GM12878 (cell line): ENCODE measurements at regions not wholly inside any gene's neighbourhood (a gene's known extent, or its start where the extent isn't known, plus 50 kb on each side); places are given as distances from the start of the nearest gene placed in this dataset.

Experiments used
- ATF2 ChIP-seq: IDR thresholded peaks from 2 replicates; pipeline ENCODE4 v1.6.1; 2012; ENCODE audit warnings: low read length, inconsistent platforms
- BACH1 ChIP-seq: fragments of 450-650 bp; IDR thresholded peaks from 2 replicates; pipeline ENCODE4 v1.6.1; 2017; ENCODE audit warnings: mild to moderate bottlenecking, borderline replicate concordance
- CREB1 ChIP-seq: IDR thresholded peaks from 2 replicates; pipeline ENCODE4 v1.6.1; 2012; ENCODE audit warnings: low read depth, mild to moderate bottlenecking, inconsistent platforms
- E2F4 ChIP-seq: IDR thresholded peaks from 2 replicates; pipeline ENCODE4 v1.6.1; 2012; ENCODE audit warnings: low read depth, low read length, improper control_type of control experiment
- EGR1 ChIP-seq, 2 experiments: IDR thresholded peaks; 1 replicate in 1 of 2; 2 replicates in 1 of 2; pipeline ENCODE4 v1.6.1; 2011 to 2012; ENCODE audit warnings: low read depth in 2 of 2, low read length in 2 of 2, borderline replicate concordance in 1 of 2, mild to moderate bottlenecking in 1 of 2, moderate library complexity in 1 of 2
- HDAC2 ChIP-seq: fragments of 200-600 bp; sonication (generic); IDR thresholded peaks from 2 replicates; pipeline ENCODE4 v1.6.1; 2017
- JUNB ChIP-seq: IDR thresholded peaks from 2 replicates; pipeline ENCODE4 v1.6.1; 2016; ENCODE audit warnings: antibody characterized with exemption, mild to moderate bottlenecking
- JUND ChIP-seq: IDR thresholded peaks from 2 replicates; pipeline ENCODE4 v1.6.1; 2012; ENCODE audit warnings: low read depth, mild to moderate bottlenecking, low read length, improper control_type of control experiment, moderate library complexity
- NBN ChIP-seq: fragments of 450-650 bp; IDR thresholded peaks from 2 replicates; pipeline ENCODE4 v1.6.1; 2016
- NR2C2 ChIP-seq: IDR thresholded peaks from 2 replicates; pipeline ENCODE4 v1.6.1; 2011; ENCODE audit warnings: borderline replicate concordance, low read depth; ENCODE audit not compliant: control insufficient read depth, insufficient read length
- PKNOX1 ChIP-seq: fragments of 450-650 bp; IDR thresholded peaks from 2 replicates; pipeline ENCODE4 v1.6.1; 2016; ENCODE audit warnings: mild to moderate bottlenecking
- PRDM15 ChIP-seq: fragments of 450-650 bp; formaldehyde crosslinking; IDR thresholded peaks from 2 replicates; pipeline ENCODE4 v1.4.0; 2020; ENCODE audit warnings: mild to moderate bottlenecking, moderate library complexity
- SMARCA5 ChIP-seq: fragments of 450-650 bp; IDR thresholded peaks from 2 replicates; pipeline ENCODE4 v1.6.1; 2017; ENCODE audit warnings: mild to moderate bottlenecking
- SP1 ChIP-seq: IDR thresholded peaks from one replicate; pipeline ENCODE4 v1.6.1; 2011; ENCODE audit warnings: low read depth, low read length
- SRF ChIP-seq, 2 experiments: IDR thresholded peaks; 2 replicates each; pipeline ENCODE4 v1.6.1; 2011; ENCODE audit warnings: low read depth in 2 of 2, low read length in 2 of 2, mild to moderate bottlenecking in 1 of 2, moderate library complexity in 1 of 2
- STAT1 ChIP-seq: fragments of 450-650 bp; conservative IDR thresholded peaks from 2 replicates; pipeline ENCODE4 v1.6.1; 2014; ENCODE audit warnings: antibody characterized with exemption, mild to moderate bottlenecking
- SUPT20H ChIP-seq: IDR thresholded peaks from 2 replicates; pipeline ENCODE4 v1.6.1; 2011; ENCODE audit warnings: low read depth, mild to moderate bottlenecking, low read length, moderate library complexity, borderline replicate concordance; ENCODE audit not compliant: control insufficient read depth
- TCF7 ChIP-seq: IDR thresholded peaks from 2 replicates; pipeline ENCODE4 v1.6.1; 2014; ENCODE audit warnings: antibody characterized with exemption, borderline replicate concordance
- USF1 ChIP-seq: IDR thresholded peaks from 2 replicates; pipeline ENCODE4 v1.6.1; 2011; ENCODE audit warnings: borderline replicate concordance, low read depth, mild to moderate bottlenecking, moderate library complexity, mixed read lengths, low read length; ENCODE audit not compliant: insufficient read depth; ENCODE audit errors: extremely low read length
- USF2 ChIP-seq: IDR thresholded peaks from 2 replicates; pipeline ENCODE4 v1.6.1; 2011; ENCODE audit warnings: low read depth, low read length, improper control_type of control experiment, borderline replicate concordance
- ZNF384 ChIP-seq: IDR thresholded peaks from 2 replicates; pipeline ENCODE4 v1.6.1; 2012; ENCODE audit warnings: low read depth, mild to moderate bottlenecking, low read length, improper control_type of control experiment, borderline replicate concordance

- TF ChIP-seq ATF2 (no peak), PRDM15 (CRISPR knock-in tag) (no peak), JUNB (no peak), HDAC2 (no peak), TCF7 (no peak), SUPT20H (no peak), CREB1 (0 out of 2 replicates have a peak, but pooled peaks have one; percentile 17), EGR1 (IDR thresholded peaks at IDR 0.05; ENCODE audit: borderline replicate concordance in 1 of 2, low read depth in 2 of 2, low read length in 2 of 2) (no peak), PKNOX1 (no peak), NR2C2 (no peak), SP1 (peak; percentile 50), SMARCA5 (peak; percentile 78; the same call in 1 of the 2 replicates), JUND (no peak), USF1 (no peak), SRF (IDR thresholded peaks at IDR 0.05; ENCODE audit: low read depth in 2 of 2, low read length in 2 of 2) (peak; percentile 93 to 99), E2F4 (no peak), STAT1 (no peak), NBN (no peak), ZNF384 (no peak), USF2 (no peak), BACH1 (no peak; the same call in 1 of the 2 replicates)
Measured at GRCh38 chr14:34331728-34332623, 130.1 kb downstream of the SPTSSA start (continued).
